GM21717 (cell line): ENCODE measurements at regions not wholly inside any gene's neighbourhood (a gene's known extent, or its start where the extent isn't known, plus 50 kb on each side); places are given as distances from the start of the nearest gene placed in this dataset.
"Not testable (repeated sequence)": the region's sequence is repeated elsewhere in the genome, so short reads cannot be mapped to it uniquely, and the experiment has no call there.

Source experiments
- ATAC-seq: cut with Tn5 transposase; IDR thresholded peaks from one replicate; pipeline ENCODE4 v1.9.1; 2021; ENCODE audit warnings: mild to moderate bottlenecking, moderate library complexity; ENCODE audit not compliant: unreplicated experiment

- ATAC-seq, result no peak
Observed at GRCh38 chr3:193946945-193947344, 189.0 kb upstream of the HES1 start.

GRCh38 chr3:193947596-193947995 lies 188.4 kb upstream of the HES1 start:
- no peak for ATAC-seq

GRCh38 chr3:193948459-193948858 lies 187.5 kb upstream of the HES1 start:
- no peak for ATAC-seq

GRCh38 chr3:193951859-193952258 lies 184.1 kb upstream of the HES1 start:
- no peak for ATAC-seq

- no peak for ATAC-seq
Observed at GRCh38 chr3:193954752-193955151, 181.2 kb upstream of the HES1 start.

GRCh38 chr3:193955719-193956118 lies 180.2 kb upstream of the HES1 start:
- no peak for ATAC-seq

- ATAC-seq, result no peak
Observed at GRCh38 chr3:193959861-193960260, 176.1 kb upstream of the HES1 start.

- no peak for ATAC-seq
Observed at GRCh38 chr3:193960487-193961274, 175.3 kb upstream of the HES1 start.

- ATAC-seq, result no peak
Observed at GRCh38 chr3:193962986-193963685, 172.8 kb upstream of the HES1 start.

- ATAC-seq, result peak; percentile 58
Observed at GRCh38 chr3:193963808-193964516, 172.0 kb upstream of the HES1 start.

- no peak for ATAC-seq
Observed at GRCh38 chr3:193964517-193964880, 171.4 kb upstream of the HES1 start.

- no peak for ATAC-seq
Observed at GRCh38 chr3:193968380-193968974, 167.5 kb upstream of the HES1 start.

- ATAC-seq, result not testable (repeated sequence)
Observed at GRCh38 chr3:193970131-193970772, 165.7 kb upstream of the HES1 start.

GRCh38 chr3:193970773-193971206 lies 165.2 kb upstream of the HES1 start:
- ATAC-seq, result peak; percentile 30

- peak; percentile 56 for ATAC-seq
Observed at GRCh38 chr3:193971261-193971751, 164.6 kb upstream of the HES1 start.

- no peak for ATAC-seq
Observed at GRCh38 chr3:193971966-193972365, 164.0 kb upstream of the HES1 start.

GRCh38 chr3:193972832-193973231 lies 163.1 kb upstream of the HES1 start:
- no peak for ATAC-seq

- ATAC-seq, result no peak
Observed at GRCh38 chr3:193974191-193974652, 161.7 kb upstream of the HES1 start.

- ATAC-seq, result no peak
Observed at GRCh38 chr3:193974671-193975535, 161.0 kb upstream of the HES1 start.

- ATAC-seq, result no peak
Observed at GRCh38 chr3:193977622-193978021, 158.3 kb upstream of the HES1 start.
